MM.1S (cell line): ENCODE measurements at regions not wholly inside any gene's neighbourhood (a gene's known extent, or its start where the extent isn't known, plus 50 kb on each side); places are given as distances from the start of the nearest gene placed in this dataset.

Source experiments
- DNase-seq: peaks from one replicate; pipeline ENCODE4 v3.0.0-alpha.2; 2015
- H2AFZ ChIP-seq: fragments of 300-600 bp; sonication (generic); 2 replicates; pipeline ENCODE4 v1.6.0; 2016; ENCODE audit warnings: antibody characterized with exemption, low read length
- H3F3A ChIP-seq: fragments of 300-600 bp; sonication (generic); 2 replicates; pipeline ENCODE4 v1.6.1; 2016; ENCODE audit warnings: mild to moderate bottlenecking, antibody characterized with exemption, low read length, moderate library complexity, mixed read lengths; ENCODE audit not compliant: insufficient read depth
- H3K27ac ChIP-seq: fragments of 300-600 bp; sonication (generic); 2 replicates; pipeline ENCODE4 v1.5.1; 2016; ENCODE audit warnings: mild to moderate bottlenecking, low read length
- H3K27me3 ChIP-seq: fragments of 300-600 bp; sonication (generic); replicated peaks from 2 replicates; pipeline ENCODE4 v1.6.0; 2016; ENCODE audit warnings: low read length; ENCODE audit not compliant: insufficient read depth
- H3K36me3 ChIP-seq: fragments of 300-600 bp; sonication (generic); replicated peaks from 2 replicates; pipeline ENCODE4 v1.6.1; 2016; ENCODE audit warnings: mild to moderate bottlenecking, low read length, mixed read lengths; ENCODE audit not compliant: insufficient read depth
- H3K4me1 ChIP-seq: fragments of 300-600 bp; sonication (generic); 2 replicates; pipeline ENCODE4 v1.6.1; 2016; ENCODE audit warnings: low read length, mixed read lengths
- H3K4me2 ChIP-seq: fragments of 300-600 bp; sonication (generic); 2 replicates; pipeline ENCODE4 v1.6.0; 2016; ENCODE audit warnings: low read depth, low read length
- H3K4me3 ChIP-seq: fragments of 300-600 bp; sonication (generic); 2 replicates; pipeline ENCODE4 v1.5.1; 2016; ENCODE audit warnings: low read length, mixed read lengths
- H3K79me2 ChIP-seq: fragments of 300-600 bp; sonication (generic); 2 replicates; pipeline ENCODE4 v1.6.1; 2016; ENCODE audit warnings: mixed run types, low read length, mixed read lengths
- H3K9ac ChIP-seq: fragments of 300-600 bp; sonication (generic); 2 replicates; pipeline ENCODE4 v1.6.1; 2016; ENCODE audit warnings: low read length, mixed read lengths
- H3K9me2 ChIP-seq: fragments of 300-600 bp; sonication (generic); replicated peaks from 2 replicates; pipeline ENCODE4 v1.6.1; 2016; ENCODE audit warnings: mild to moderate bottlenecking, low read length, mixed read lengths; ENCODE audit not compliant: insufficient read depth
- H3K9me3 ChIP-seq: fragments of 300-600 bp; sonication (generic); replicated peaks from 2 replicates; pipeline ENCODE4 v1.6.1; 2016; ENCODE audit warnings: mild to moderate bottlenecking, low read length, mixed read lengths; ENCODE audit not compliant: insufficient read depth
- H4K20me1 ChIP-seq: fragments of 300-600 bp; sonication (generic); 2 replicates; pipeline ENCODE4 v1.6.1; 2016; ENCODE audit warnings: mild to moderate bottlenecking, low read length, moderate library complexity, mixed read lengths; ENCODE audit not compliant: insufficient read depth
- CTCF ChIP-seq: fragments of 300-600 bp; sonication (generic); IDR thresholded peaks from 2 replicates; pipeline ENCODE4 v1.5.1; 2016; ENCODE audit warnings: antibody characterized with exemption, low read length, mixed read lengths
- EZH2 ChIP-seq: fragments of 300-600 bp; sonication (generic); optimal IDR thresholded peaks from 2 replicates; pipeline ENCODE3; 2017; ENCODE audit warnings: low read depth, mild to moderate bottlenecking, antibody characterized with exemption, low read length, mixed read lengths
- EZH2phosphoT487 ChIP-seq: fragments of 300-600 bp; sonication (generic); IDR thresholded peaks from 2 replicates; pipeline ENCODE4 v1.6.1; 2018; ENCODE audit warnings: antibody characterized with exemption, low read length

GRCh38 chr10:8702181-8702580, 647.7 kb downstream of the GATA3 start:
- TF ChIP-seq EZH2phosphoT487 = no peak
- TF ChIP-seq EZH2 = no peak
- TF ChIP-seq CTCF = no peak
- no peaks in the 10 kb centered on the region for H3K9me2 ChIP-seq
- H3K9me3 ChIP-seq = no peaks in the 10 kb centered on the region
- H3K9ac ChIP-seq = no peak overlapping the region
- DNase-seq = no peak
- no peaks in the 10 kb centered on the region for H4K20me1 ChIP-seq
- no peak overlapping the region for H3K4me2 ChIP-seq
- H3K27ac ChIP-seq = no peak overlapping the region
- no peak overlapping the region for H3K4me3 ChIP-seq
- H3K4me1 ChIP-seq = no peaks in the 10 kb centered on the region
- H3K36me3 ChIP-seq = no peaks in the 10 kb centered on the region
- H3K27me3 ChIP-seq = no peaks in the 10 kb centered on the region
- H3F3A ChIP-seq = no peaks in the 10 kb centered on the region
- H3K79me2 ChIP-seq = no peaks in the 10 kb centered on the region
- no peak overlapping the region for H2AFZ ChIP-seq

GRCh38 chr10:8705415-8705814, 650.9 kb downstream of the GATA3 start:
- Histone ChIP-seq H3K9me3 (no peaks in the 10 kb centered on the region), H3K27ac (no peak overlapping the region), H2AFZ (no peak overlapping the region), H4K20me1 (no peaks in the 10 kb centered on the region), H3K79me2 (no peaks in the 10 kb centered on the region), H3K36me3 (no peaks in the 10 kb centered on the region), H3K4me3 (no peak overlapping the region), H3K4me1 (no peaks in the 10 kb centered on the region), H3K9me2 (no peaks in the 10 kb centered on the region), H3K9ac (no peak overlapping the region), H3K4me2 (no peak overlapping the region), H3K27me3 (no peaks in the 10 kb centered on the region), H3F3A (no peaks in the 10 kb centered on the region)
- DNase-seq = no peak
- no peak for TF ChIP-seq CTCF
- TF ChIP-seq EZH2 = no peak
- no peak for TF ChIP-seq EZH2phosphoT487

GRCh38 chr10:8712656-8713055, 658.2 kb downstream of the GATA3 start:
- DNase-seq = no peak
- H3K4me3 ChIP-seq = no peak overlapping the region
- H2AFZ ChIP-seq = no peak overlapping the region
- H3K4me2 ChIP-seq = no peak overlapping the region
- H3K27me3 ChIP-seq = no peaks in the 10 kb centered on the region
- no peaks in the 10 kb centered on the region for H3F3A ChIP-seq
- TF ChIP-seq EZH2phosphoT487 (no peak), EZH2 (no peak), CTCF (no peak)
- H4K20me1 ChIP-seq = no peaks in the 10 kb centered on the region
- no peaks in the 10 kb centered on the region for H3K79me2 ChIP-seq
- no peak overlapping the region for H3K27ac ChIP-seq
- H3K36me3 ChIP-seq = no peaks in the 10 kb centered on the region
- no peaks in the 10 kb centered on the region for H3K4me1 ChIP-seq
- no peaks in the 10 kb centered on the region for H3K9me2 ChIP-seq
- H3K9me3 ChIP-seq = no peaks in the 10 kb centered on the region
- no peak overlapping the region for H3K9ac ChIP-seq
